ENCODE measurements at regions not wholly inside any gene's neighbourhood (a gene's known extent, or its start where the extent isn't known, plus 50 kb on each side); places are given as distances from the start of the nearest gene placed in this dataset.

GRCh38 chr14:49287004-49287403 lies 299.2 kb downstream of the RPS29 start:
- intact Hi-C loops (cut with micrococcal nuclease) = no loop called here
- no peak overlapping the region for H3K4me3 Mint-ChIP-seq
- DNase-seq (no peak), ATAC-seq (ENCODE audit: low read depth) (no peak)
- no peak overlapping the region for H3K27ac Mint-ChIP-seq
- H3K9me3 Mint-ChIP-seq = no peaks in the 10 kb centered on the region
- no peak for TF ChIP-seq CTCF (IDR thresholded peaks at IDR 0.05)
- POLR2A ChIA-PET = no interaction called here
- peaks cover 12% of the 10 kb centered on the region for H3K27me3 Mint-ChIP-seq
- H3K36me3 Mint-ChIP-seq (ENCODE audit: low read depth) = no peaks in the 10 kb centered on the region
- no peaks in the 10 kb centered on the region for H3K4me1 Mint-ChIP-seq
- CTCF ChIA-PET = no interaction called here

- intact Hi-C loops (cut with micrococcal nuclease) = no loop called here
- CTCF ChIA-PET = no interaction called here
- H3K4me1 Mint-ChIP-seq = no peaks in the 10 kb centered on the region
- no peak for ATAC-seq (ENCODE audit: low read depth)
- no peak for DNase-seq
- H3K36me3 Mint-ChIP-seq (ENCODE audit: low read depth) = no peaks in the 10 kb centered on the region
- no peak overlapping the region for H3K27ac Mint-ChIP-seq
- H3K27me3 Mint-ChIP-seq = peaks cover 12% of the 10 kb centered on the region
- POLR2A ChIA-PET = no interaction called here
- H3K9me3 Mint-ChIP-seq = no peaks in the 10 kb centered on the region
- TF ChIP-seq CTCF (IDR thresholded peaks at IDR 0.05) = no peak
- H3K4me3 Mint-ChIP-seq = no peak overlapping the region
Observed at GRCh38 chr14:49286257-49286983, 299.8 kb downstream of the RPS29 start.

- Mint-ChIP-seq H3K36me3 (ENCODE audit: low read depth) (no peaks in the 10 kb centered on the region), H3K4me3 (no peak overlapping the region), H3K27me3 (peaks cover 7% of the 10 kb centered on the region), H3K4me1 (no peaks in the 10 kb centered on the region), H3K9me3 (no peaks in the 10 kb centered on the region), H3K27ac (no peak overlapping the region)
- no peak for TF ChIP-seq CTCF (IDR thresholded peaks at IDR 0.05)
- ChIA-PET POLR2A (no interaction called here), CTCF (no interaction called here)
- intact Hi-C loops (cut with micrococcal nuclease) = no loop called here
- DNase-seq (no peak), ATAC-seq (ENCODE audit: low read depth) (no peak)
Observed at GRCh38 chr14:49280566-49280965, 305.6 kb downstream of the RPS29 start.

- H3K4me1 Mint-ChIP-seq = no peaks in the 10 kb centered on the region
- no peak overlapping the region for H3K4me3 Mint-ChIP-seq
- ATAC-seq (ENCODE audit: low read depth) (no peak), DNase-seq (no peak)
- POLR2A ChIA-PET = no interaction called here
- H3K36me3 Mint-ChIP-seq (ENCODE audit: low read depth) = no peaks in the 10 kb centered on the region
- no peak for TF ChIP-seq CTCF (IDR thresholded peaks at IDR 0.05)
- intact Hi-C loops (cut with micrococcal nuclease) = no loop called here
- CTCF ChIA-PET = no interaction called here
- H3K27ac Mint-ChIP-seq = no peak overlapping the region
- no peaks in the 10 kb centered on the region for H3K27me3 Mint-ChIP-seq
- peaks cover 7% of the 10 kb centered on the region for H3K9me3 Mint-ChIP-seq
Observed at GRCh38 chr14:49250517-49250916, 335.7 kb downstream of the RPS29 start.

- Mint-ChIP-seq H3K4me3 (no peak overlapping the region), H3K27ac (no peak overlapping the region), H3K4me1 (no peaks in the 10 kb centered on the region), H3K9me3 (peaks cover 7% of the 10 kb centered on the region), H3K27me3 (peaks cover 3% of the 10 kb centered on the region), H3K36me3 (ENCODE audit: low read depth) (no peaks in the 10 kb centered on the region)
- intact Hi-C loops (cut with micrococcal nuclease) = no loop called here
- ChIA-PET POLR2A (no interaction called here), CTCF (no interaction called here)
- DNase-seq = no peak
- ATAC-seq (ENCODE audit: low read depth) = no peak
- TF ChIP-seq CTCF (IDR thresholded peaks at IDR 0.05) = no peak
Observed at GRCh38 chr14:49250109-49250508, 336.1 kb downstream of the RPS29 start.
